LNCAP (cell line): ENCODE measurements at regions not wholly inside any gene's neighbourhood (a gene's known extent, or its start where the extent isn't known, plus 50 kb on each side); places are given as distances from the start of the nearest gene placed in this dataset.

Experiments used
- CTCF ChIP-seq: fragments of 450-650 bp; IDR thresholded peaks from 2 replicates; pipeline ENCODE4 v1.5.1; 2017; ENCODE audit warnings: mild to moderate bottlenecking

- TF ChIP-seq CTCF: no peak
These were observed 602.5 kb downstream of the PTPRU start for GRCh38 chr1:29838738-29839320.

DNA sequence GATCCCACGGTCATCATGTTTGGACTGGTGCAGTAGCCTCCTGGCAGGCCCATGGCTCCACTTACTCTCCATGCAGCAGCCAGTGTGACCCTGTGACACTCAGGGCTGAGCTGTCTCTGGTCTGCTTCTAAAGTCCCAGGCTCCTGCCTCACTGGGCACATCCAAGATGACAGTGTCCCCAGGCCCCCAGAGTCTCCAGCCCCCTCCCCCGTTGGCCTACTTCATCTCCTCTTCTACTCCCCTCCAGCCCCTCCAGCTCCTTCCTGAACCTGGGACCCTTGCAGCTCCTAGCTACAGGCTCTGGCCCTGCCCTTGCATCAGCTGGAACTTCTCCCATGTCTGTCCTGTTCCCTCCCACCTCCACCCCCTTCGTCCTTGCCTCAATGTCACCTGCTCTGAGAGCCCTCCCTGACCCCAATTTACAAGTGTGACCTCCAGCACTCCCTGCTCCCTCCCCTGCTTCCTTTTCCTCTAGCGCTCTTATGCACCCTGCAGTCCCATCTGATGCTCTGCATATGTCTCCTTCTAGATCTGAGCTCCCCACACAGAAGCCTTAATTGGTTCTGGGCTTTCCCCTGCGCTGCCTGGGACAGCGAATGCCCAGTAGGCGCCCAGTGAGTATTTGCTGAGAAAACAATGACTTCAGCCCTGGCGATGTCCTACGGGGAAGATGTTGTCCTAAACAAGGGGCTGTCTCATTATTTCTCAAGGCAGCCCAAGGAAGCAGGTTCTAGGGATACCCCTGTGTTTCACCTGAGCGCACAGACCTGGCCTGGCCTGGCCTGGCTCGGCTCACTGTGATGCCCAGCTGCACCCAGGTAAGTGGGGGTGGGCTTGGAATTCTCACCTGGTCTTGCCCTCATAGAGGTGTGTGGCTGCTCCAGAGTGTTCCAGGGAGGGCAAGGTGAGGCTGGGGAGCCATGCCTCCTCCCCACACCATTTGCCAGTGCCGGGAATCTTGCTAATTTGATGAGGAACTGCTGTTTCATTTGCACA, 600.6 kb downstream of the PTPRU start:
- no peak for TF ChIP-seq CTCF

- TF ChIP-seq CTCF: no peak
These were observed 599.6 kb downstream of the PTPRU start for GRCh38 chr1:29835874-29836273.

- no peak for TF ChIP-seq CTCF
These were observed 599.1 kb downstream of the PTPRU start for GRCh38 chr1:29835406-29835805.

- no peak for TF ChIP-seq CTCF
These were observed 597.3 kb downstream of the PTPRU start for GRCh38 chr1:29833581-29833980.

DNA sequence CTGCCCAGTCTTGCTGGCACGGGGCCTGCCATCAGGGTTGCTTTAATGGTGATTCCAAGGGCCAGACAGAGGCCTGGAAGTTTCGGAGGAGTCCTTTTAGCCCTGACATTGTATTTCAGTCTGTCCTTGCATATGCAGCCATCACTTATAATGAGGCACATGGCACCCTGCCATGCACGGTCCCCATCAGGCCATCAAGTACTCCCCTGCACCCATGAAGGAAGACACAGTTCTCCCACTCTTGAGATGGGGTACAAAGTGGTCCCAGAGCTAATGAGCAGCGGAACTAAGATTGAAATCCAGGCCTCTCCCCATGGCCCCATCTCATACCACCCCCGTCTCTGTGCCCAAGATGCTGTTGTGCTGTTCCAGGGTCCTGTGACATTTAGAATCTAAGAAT, 596.6 kb downstream of the PTPRU start:
- TF ChIP-seq CTCF: no peak

- TF ChIP-seq CTCF: no peak
These were observed 596.1 kb downstream of the PTPRU start for GRCh38 chr1:29832471-29832870.
